Testis (tissue), 2 donors: ENCODE measurements at regions not wholly inside any gene's neighbourhood (a gene's known extent, or its start where the extent isn't known, plus 50 kb on each side); places are given as distances from the start of the nearest gene placed in this dataset.

Experiments
- CTCF ChIP-seq, 3 experiments: fragments of 450-650 bp in 2 of 3; fragments of 200-600 bp in 1 of 3; sonication (generic) in 1 of 3; IDR thresholded peaks; one replicate each; pipeline ENCODE4 v1.5.1; 2016 to 2019; ENCODE audit warnings: antibody characterized with exemption in 3 of 3, mild to moderate bottlenecking in 2 of 3, moderate library complexity in 1 of 3
- POLR2A ChIP-seq: fragments of 450-650 bp; IDR thresholded peaks from one replicate; pipeline ENCODE4 v1.6.1; 2017; ENCODE audit warnings: antibody characterized with exemption, mild to moderate bottlenecking, moderate library complexity

GRCh38 chr4:123871341-123871740, 474.7 kb downstream of the SPRY1 start:
- TF ChIP-seq CTCF (IDR thresholded peaks at IDR 0.05) (no peak), POLR2A (no peak)
